ENCODE measurements at regions not wholly inside any gene's neighbourhood (a gene's known extent, or its start where the extent isn't known, plus 50 kb on each side); places are given as distances from the start of the nearest gene placed in this dataset.
"Not testable (repeated sequence)": the region's sequence is repeated elsewhere in the genome, so short reads cannot be mapped to it uniquely, and the experiment has no call there.

GRCh38 chr6:23797041-23797440 is 329.0 kb upstream of the NRSN1 start:
- intact Hi-C loops (cut with micrococcal nuclease), result no loop called here
- Mint-ChIP-seq H3K27me3 (no peaks in the 10 kb centered on the region), H3K36me3 (ENCODE audit: low read depth) (no peaks in the 10 kb centered on the region), H3K9me3 (peaks cover 6% of the 10 kb centered on the region), H3K4me1 (ENCODE audit: low read depth) (no peaks in the 10 kb centered on the region), H3K27ac (no peak overlapping the region), H3K4me3 (no peak overlapping the region)

GRCh38 chr6:23804289-23804688 is 321.7 kb upstream of the NRSN1 start:
- H3K27ac Mint-ChIP-seq; intact Hi-C loops (cut with micrococcal nuclease); H3K36me3 Mint-ChIP-seq (ENCODE audit: low read depth); H3K4me1 Mint-ChIP-seq (ENCODE audit: low read depth); H3K4me3 Mint-ChIP-seq; H3K27me3 Mint-ChIP-seq: not testable (repeated sequence)
- H3K9me3 Mint-ChIP-seq, result peaks cover 15% of the 10 kb centered on the region

GRCh38 chr6:23821141-23821540 is 304.9 kb upstream of the NRSN1 start:
- H3K27ac Mint-ChIP-seq; H3K36me3 Mint-ChIP-seq (ENCODE audit: low read depth); H3K4me1 Mint-ChIP-seq (ENCODE audit: low read depth); H3K4me3 Mint-ChIP-seq; H3K27me3 Mint-ChIP-seq; intact Hi-C loops (cut with micrococcal nuclease): not testable (repeated sequence)
- H3K9me3 Mint-ChIP-seq, result peaks cover 29% of the 10 kb centered on the region

GRCh38 chr6:23823421-23823820 is 302.6 kb upstream of the NRSN1 start:
- no peaks in the 10 kb centered on the region for H3K27me3 Mint-ChIP-seq
- H3K4me1 Mint-ChIP-seq (ENCODE audit: low read depth), result no peaks in the 10 kb centered on the region
- no peak overlapping the region for H3K4me3 Mint-ChIP-seq
- H3K27ac Mint-ChIP-seq, result no peak overlapping the region
- intact Hi-C loops (cut with micrococcal nuclease), result no loop called here
- H3K36me3 Mint-ChIP-seq (ENCODE audit: low read depth), result no peaks in the 10 kb centered on the region
- H3K9me3 Mint-ChIP-seq, result peaks cover 20% of the 10 kb centered on the region

GRCh38 chr6:23826572-23826971 is 299.4 kb upstream of the NRSN1 start:
- Mint-ChIP-seq H3K36me3 (ENCODE audit: low read depth) (no peaks in the 10 kb centered on the region), H3K27ac (no peak overlapping the region), H3K4me1 (ENCODE audit: low read depth) (no peaks in the 10 kb centered on the region), H3K9me3 (peaks cover under 1% of the 10 kb centered on the region), H3K4me3 (no peak overlapping the region), H3K27me3 (no peaks in the 10 kb centered on the region)
- intact Hi-C loops (cut with micrococcal nuclease), result no loop called here

- Mint-ChIP-seq H3K9me3 (no peaks in the 10 kb centered on the region), H3K4me1 (ENCODE audit: low read depth) (no peaks in the 10 kb centered on the region), H3K27me3 (no peaks in the 10 kb centered on the region), H3K27ac (no peak overlapping the region), H3K4me3 (no peak overlapping the region), H3K36me3 (ENCODE audit: low read depth) (no peaks in the 10 kb centered on the region)
- intact Hi-C loops (cut with micrococcal nuclease), result no loop called here
Measured at GRCh38 chr6:23828861-23829260, 297.2 kb upstream of the NRSN1 start.

- intact Hi-C loops (cut with micrococcal nuclease), result no loop called here
- H3K27me3 Mint-ChIP-seq, result no peaks in the 10 kb centered on the region
- H3K9me3 Mint-ChIP-seq, result peaks cover 23% of the 10 kb centered on the region
- no peaks in the 10 kb centered on the region for H3K4me1 Mint-ChIP-seq (ENCODE audit: low read depth)
- no peak overlapping the region for H3K27ac Mint-ChIP-seq
- no peaks in the 10 kb centered on the region for H3K36me3 Mint-ChIP-seq (ENCODE audit: low read depth)
- no peak overlapping the region for H3K4me3 Mint-ChIP-seq
Measured at GRCh38 chr6:23841116-23841515, 284.9 kb upstream of the NRSN1 start.

- H3K36me3 Mint-ChIP-seq (ENCODE audit: low read depth), result no peaks in the 10 kb centered on the region
- peaks cover 15% of the 10 kb centered on the region for H3K9me3 Mint-ChIP-seq
- H3K27ac Mint-ChIP-seq, result no peak overlapping the region
- H3K27me3 Mint-ChIP-seq, result no peaks in the 10 kb centered on the region
- intact Hi-C loops (cut with micrococcal nuclease), result no loop called here
- no peak overlapping the region for H3K4me3 Mint-ChIP-seq
- H3K4me1 Mint-ChIP-seq (ENCODE audit: low read depth), result no peaks in the 10 kb centered on the region
Measured at GRCh38 chr6:23842760-23843159, 283.3 kb upstream of the NRSN1 start.

GRCh38 chr6:23851522-23851921 is 274.5 kb upstream of the NRSN1 start:
- H3K4me3 Mint-ChIP-seq, result no peak overlapping the region
- H3K27ac Mint-ChIP-seq, result no peak overlapping the region
- peaks cover 32% of the 10 kb centered on the region for H3K9me3 Mint-ChIP-seq
- no peaks in the 10 kb centered on the region for H3K4me1 Mint-ChIP-seq (ENCODE audit: low read depth)
- intact Hi-C loops (cut with micrococcal nuclease), result no loop called here
- H3K36me3 Mint-ChIP-seq (ENCODE audit: low read depth), result no peaks in the 10 kb centered on the region
- no peaks in the 10 kb centered on the region for H3K27me3 Mint-ChIP-seq

GRCh38 chr6:23853566-23854133 is 272.4 kb upstream of the NRSN1 start:
- H3K27ac Mint-ChIP-seq; H3K36me3 Mint-ChIP-seq (ENCODE audit: low read depth); intact Hi-C loops (cut with micrococcal nuclease); H3K27me3 Mint-ChIP-seq; H3K4me1 Mint-ChIP-seq (ENCODE audit: low read depth); H3K4me3 Mint-ChIP-seq: not testable (repeated sequence)
- peaks cover 52% of the 10 kb centered on the region for H3K9me3 Mint-ChIP-seq

- peaks cover 58% of the 10 kb centered on the region for H3K9me3 Mint-ChIP-seq
- H3K27me3 Mint-ChIP-seq; H3K4me1 Mint-ChIP-seq (ENCODE audit: low read depth); intact Hi-C loops (cut with micrococcal nuclease); H3K4me3 Mint-ChIP-seq; H3K27ac Mint-ChIP-seq; H3K36me3 Mint-ChIP-seq (ENCODE audit: low read depth): not testable (repeated sequence)
Measured at GRCh38 chr6:23854154-23854553, 271.9 kb upstream of the NRSN1 start.

- intact Hi-C loops (cut with micrococcal nuclease), result no loop called here
- Mint-ChIP-seq H3K36me3 (ENCODE audit: low read depth) (no peaks in the 10 kb centered on the region), H3K4me3 (no peak overlapping the region), H3K27me3 (no peaks in the 10 kb centered on the region), H3K4me1 (ENCODE audit: low read depth) (no peaks in the 10 kb centered on the region), H3K9me3 (peaks cover 66% of the 10 kb centered on the region), H3K27ac (no peak overlapping the region)
Measured at GRCh38 chr6:23855497-23856116, 270.4 kb upstream of the NRSN1 start.

- H3K27ac Mint-ChIP-seq, result no peak overlapping the region
Measured at GRCh38 chr6:23870496-23870895, 255.5 kb upstream of the NRSN1 start.

GRCh38 chr6:23873161-23873560 is 252.9 kb upstream of the NRSN1 start:
- H3K36me3 Mint-ChIP-seq (ENCODE audit: low read depth), result no peaks in the 10 kb centered on the region
- no peaks in the 10 kb centered on the region for H3K27me3 Mint-ChIP-seq
- H3K4me3 Mint-ChIP-seq, result no peak overlapping the region
- intact Hi-C loops (cut with micrococcal nuclease), result no loop called here
- H3K27ac Mint-ChIP-seq, result no peak overlapping the region
- H3K4me1 Mint-ChIP-seq (ENCODE audit: low read depth), result no peaks in the 10 kb centered on the region
- no peaks in the 10 kb centered on the region for H3K9me3 Mint-ChIP-seq

More at GRCh38 chr6:23870496-23870895, 255.5 kb upstream of the NRSN1 start:
- Mint-ChIP-seq H3K4me3 (no peak overlapping the region), H3K4me1 (ENCODE audit: low read depth) (no peaks in the 10 kb centered on the region), H3K27me3 (no peaks in the 10 kb centered on the region), H3K36me3 (ENCODE audit: low read depth) (no peaks in the 10 kb centered on the region), H3K9me3 (peaks cover 14% of the 10 kb centered on the region)
- intact Hi-C loops (cut with micrococcal nuclease), result no loop called here

GRCh38 chr6:23875006-23875405 is 251.0 kb upstream of the NRSN1 start:
- no peaks in the 10 kb centered on the region for H3K27me3 Mint-ChIP-seq
- no peaks in the 10 kb centered on the region for H3K4me1 Mint-ChIP-seq (ENCODE audit: low read depth)
- no peaks in the 10 kb centered on the region for H3K36me3 Mint-ChIP-seq (ENCODE audit: low read depth)
- no peak overlapping the region for H3K4me3 Mint-ChIP-seq
- no peak overlapping the region for H3K27ac Mint-ChIP-seq
- intact Hi-C loops (cut with micrococcal nuclease), result no loop called here
- no peaks in the 10 kb centered on the region for H3K9me3 Mint-ChIP-seq

Data from dendritic cell treated with granulocyte-macrophage colony-stimulating factor and Interleukin-4, amounts not matched to agents 40 ng/mL and 50 ng/mL, for 4 days (primary cell).